ENCODE measurements at regions not wholly inside any gene's neighbourhood (a gene's known extent, or its start where the extent isn't known, plus 50 kb on each side); places are given as distances from the start of the nearest gene placed in this dataset.

GRCh38 chr13:99803141-99803540 lies 168.4 kb downstream of the ZIC5 start:
- no peak overlapping the region for H3K4me3 ChIP-seq (ENCODE audit: low read length, poor library complexity, severe bottlenecking)
- H2AFZ ChIP-seq (ENCODE audit: low read length), result no peak overlapping the region
- TF ChIP-seq CTCF (conservative IDR thresholded peaks at IDR 0.05; ENCODE audit: low read length), result no peak
- TF ChIP-seq EZH2phosphoT487 (IDR thresholded peaks at IDR 0.05; ENCODE audit: borderline replicate concordance), result no peak
- no peaks in the 10 kb centered on the region for H3K4me1 ChIP-seq (ENCODE audit: insufficient read depth, low read length, poor library complexity, severe bottlenecking)
- H4K20me1 ChIP-seq (ENCODE audit: insufficient read depth, low read length, poor library complexity, severe bottlenecking), result no peaks in the 10 kb centered on the region
- H3K9ac ChIP-seq (ENCODE audit: low read depth, low read length, poor library complexity, severe bottlenecking), result no peak overlapping the region
- H3K36me3 ChIP-seq (ENCODE audit: insufficient read depth, low read length), result no peaks in the 10 kb centered on the region
- H3K9me2 ChIP-seq (replicated peaks; ENCODE audit: low read depth, low read length), result no peaks in the 10 kb centered on the region
- H3K27me3 ChIP-seq (ENCODE audit: insufficient read depth, low read length, poor library complexity, severe bottlenecking), result no peaks in the 10 kb centered on the region
- no peaks in the 10 kb centered on the region for H3F3A ChIP-seq (ENCODE audit: low read depth)
- no peak overlapping the region for H3K4me2 ChIP-seq (ENCODE audit: low read depth, low read length, poor library complexity, severe bottlenecking)
- no peaks in the 10 kb centered on the region for H3K9me3 ChIP-seq (ENCODE audit: insufficient read depth, low read depth, low read length)
- H3K79me2 ChIP-seq (ENCODE audit: insufficient read depth, low read length), result no peaks in the 10 kb centered on the region

- Histone ChIP-seq H2AFZ (ENCODE audit: low read length) (no peak overlapping the region), H3K4me1 (ENCODE audit: insufficient read depth, low read length, poor library complexity, severe bottlenecking) (no peaks in the 10 kb centered on the region), H3K36me3 (ENCODE audit: insufficient read depth, low read length) (no peaks in the 10 kb centered on the region), H4K20me1 (ENCODE audit: insufficient read depth, low read length, poor library complexity, severe bottlenecking) (no peaks in the 10 kb centered on the region), H3F3A (ENCODE audit: low read depth) (no peaks in the 10 kb centered on the region), H3K27me3 (ENCODE audit: insufficient read depth, low read length, poor library complexity, severe bottlenecking) (no peaks in the 10 kb centered on the region), H3K4me2 (ENCODE audit: low read depth, low read length, poor library complexity, severe bottlenecking) (no peak overlapping the region), H3K79me2 (ENCODE audit: insufficient read depth, low read length) (no peaks in the 10 kb centered on the region), H3K9me3 (ENCODE audit: insufficient read depth, low read depth, low read length) (no peaks in the 10 kb centered on the region), H3K9me2 (replicated peaks; ENCODE audit: low read depth, low read length) (no peaks in the 10 kb centered on the region), H3K4me3 (ENCODE audit: low read length, poor library complexity, severe bottlenecking) (no peak overlapping the region), H3K9ac (ENCODE audit: low read depth, low read length, poor library complexity, severe bottlenecking) (no peak overlapping the region)
- TF ChIP-seq CTCF (conservative IDR thresholded peaks at IDR 0.05; ENCODE audit: low read length) (no peak), EZH2phosphoT487 (IDR thresholded peaks at IDR 0.05; ENCODE audit: borderline replicate concordance) (no peak)
These were observed 169.2 kb downstream of the ZIC5 start for GRCh38 chr13:99802416-99802815.

GRCh38 chr13:99800951-99801350 lies 170.6 kb downstream of the ZIC5 start:
- H4K20me1 ChIP-seq (ENCODE audit: insufficient read depth, low read length, poor library complexity, severe bottlenecking), result no peaks in the 10 kb centered on the region
- no peaks in the 10 kb centered on the region for H3K9me2 ChIP-seq (replicated peaks; ENCODE audit: low read depth, low read length)
- no peak for TF ChIP-seq EZH2phosphoT487 (IDR thresholded peaks at IDR 0.05; ENCODE audit: borderline replicate concordance)
- TF ChIP-seq CTCF (conservative IDR thresholded peaks at IDR 0.05; ENCODE audit: low read length), result no peak

More at GRCh38 chr13:99800951-99801350, 170.6 kb downstream of the ZIC5 start:
- H3K9me3 ChIP-seq (ENCODE audit: insufficient read depth, low read depth, low read length), result no peaks in the 10 kb centered on the region
- H3K9ac ChIP-seq (ENCODE audit: low read depth, low read length, poor library complexity, severe bottlenecking), result no peak overlapping the region
- H3K4me3 ChIP-seq (ENCODE audit: low read length, poor library complexity, severe bottlenecking), result no peak overlapping the region
- H3K4me2 ChIP-seq (ENCODE audit: low read depth, low read length, poor library complexity, severe bottlenecking), result no peak overlapping the region
- no peaks in the 10 kb centered on the region for H3F3A ChIP-seq (ENCODE audit: low read depth)
- no peak overlapping the region for H2AFZ ChIP-seq (ENCODE audit: low read length)
- H3K4me1 ChIP-seq (ENCODE audit: insufficient read depth, low read length, poor library complexity, severe bottlenecking), result no peaks in the 10 kb centered on the region
- H3K36me3 ChIP-seq (ENCODE audit: insufficient read depth, low read length), result no peaks in the 10 kb centered on the region
- no peaks in the 10 kb centered on the region for H3K27me3 ChIP-seq (ENCODE audit: insufficient read depth, low read length, poor library complexity, severe bottlenecking)
- no peaks in the 10 kb centered on the region for H3K79me2 ChIP-seq (ENCODE audit: insufficient read depth, low read length)

Data from Loucy (cell line).